HL-60 (cell line): ENCODE measurements at regions not wholly inside any gene's neighbourhood (a gene's known extent, or its start where the extent isn't known, plus 50 kb on each side); places are given as distances from the start of the nearest gene placed in this dataset.

Experiments used
- CTCF ChIP-seq: IDR thresholded peaks from one replicate; pipeline ENCODE4 v1.5.1; 2011; ENCODE audit warnings: low read length, control low read depth, inconsistent platforms; ENCODE audit not compliant: insufficient read depth
- GABPA ChIP-seq: IDR thresholded peaks from 2 replicates; pipeline ENCODE4 v1.6.1; 2012; ENCODE audit warnings: low read depth
- POLR2AphosphoS5 ChIP-seq: IDR thresholded peaks from 2 replicates; pipeline ENCODE4 v1.6.1; 2012; ENCODE audit warnings: low read depth
- REST ChIP-seq: IDR thresholded peaks from 2 replicates; pipeline ENCODE4 v1.6.1; 2012; ENCODE audit warnings: low read depth; ENCODE audit not compliant: insufficient replicate concordance
- SPI1 ChIP-seq: IDR thresholded peaks from 2 replicates; pipeline ENCODE4 v1.6.1; 2012; ENCODE audit warnings: low read depth, mild to moderate bottlenecking, borderline replicate concordance

GRCh38 chr4:124515591-124515990 lies 196.9 kb downstream of the ANKRD50 start:
- TF ChIP-seq CTCF (no peak), POLR2AphosphoS5 (no peak), REST (no peak), SPI1 (no peak), GABPA (no peak)
